ENCODE measurements at regions not wholly inside any gene's neighbourhood (a gene's known extent, or its start where the extent isn't known, plus 50 kb on each side); places are given as distances from the start of the nearest gene placed in this dataset.

- Mint-ChIP-seq H3K36me3 (ENCODE audit: insufficient read depth) (no peaks in the 10 kb centered on the region), H3K4me3 (no peak overlapping the region), H3K4me1 (ENCODE audit: low read depth) (no peaks in the 10 kb centered on the region), H3K9me3 (peaks cover 6% of the 10 kb centered on the region), H3K27me3 (ENCODE audit: low read depth) (peaks cover 3% of the 10 kb centered on the region)
- DNase-seq: no peak
- ATAC-seq: no peak
These were observed 181.0 kb upstream of the TBX3 start for GRCh38 chr12:114864837-114865551.

GRCh38 chr12:114863911-114864310 lies 179.9 kb upstream of the TBX3 start:
- no peak for DNase-seq
- Mint-ChIP-seq H3K36me3 (ENCODE audit: insufficient read depth) (no peaks in the 10 kb centered on the region), H3K9me3 (peaks cover 6% of the 10 kb centered on the region), H3K4me1 (ENCODE audit: low read depth) (no peaks in the 10 kb centered on the region), H3K4me3 (no peak overlapping the region), H3K27me3 (ENCODE audit: low read depth) (peaks cover 3% of the 10 kb centered on the region)
- ATAC-seq: no peak

GRCh38 chr12:114860969-114861368 lies 177.0 kb upstream of the TBX3 start:
- Mint-ChIP-seq H3K4me3 (no peak overlapping the region), H3K4me1 (ENCODE audit: low read depth) (no peaks in the 10 kb centered on the region), H3K27me3 (ENCODE audit: low read depth) (peaks cover 2% of the 10 kb centered on the region), H3K9me3 (peaks cover 6% of the 10 kb centered on the region), H3K36me3 (ENCODE audit: insufficient read depth) (no peaks in the 10 kb centered on the region)
- DNase-seq (no peak), ATAC-seq (no peak)

- H3K9me3 Mint-ChIP-seq: peaks cover 10% of the 10 kb centered on the region
- H3K36me3 Mint-ChIP-seq (ENCODE audit: insufficient read depth): no peaks in the 10 kb centered on the region
- ATAC-seq (no peak), DNase-seq (no peak)
- H3K4me1 Mint-ChIP-seq (ENCODE audit: low read depth): no peaks in the 10 kb centered on the region
- peaks cover 2% of the 10 kb centered on the region for H3K27me3 Mint-ChIP-seq (ENCODE audit: low read depth)
- no peak overlapping the region for H3K4me3 Mint-ChIP-seq
These were observed 174.6 kb upstream of the TBX3 start for GRCh38 chr12:114858388-114859146.

- H3K4me3 Mint-ChIP-seq: no peak overlapping the region
- no peak for DNase-seq
- peaks cover 2% of the 10 kb centered on the region for H3K27me3 Mint-ChIP-seq (ENCODE audit: low read depth)
- peaks cover 4% of the 10 kb centered on the region for H3K9me3 Mint-ChIP-seq
- H3K4me1 Mint-ChIP-seq (ENCODE audit: low read depth): no peaks in the 10 kb centered on the region
- ATAC-seq: no peak
- no peaks in the 10 kb centered on the region for H3K36me3 Mint-ChIP-seq (ENCODE audit: insufficient read depth)
These were observed 171.7 kb upstream of the TBX3 start for GRCh38 chr12:114855678-114856077.

- H3K4me3 Mint-ChIP-seq: no peak overlapping the region
- H3K4me1 Mint-ChIP-seq (ENCODE audit: low read depth): no peaks in the 10 kb centered on the region
- H3K27me3 Mint-ChIP-seq (ENCODE audit: low read depth): peaks cover under 1% of the 10 kb centered on the region
- DNase-seq (no peak), ATAC-seq (no peak)
- H3K36me3 Mint-ChIP-seq (ENCODE audit: insufficient read depth): no peaks in the 10 kb centered on the region
- H3K9me3 Mint-ChIP-seq: peaks cover 4% of the 10 kb centered on the region
These were observed 169.1 kb upstream of the TBX3 start for GRCh38 chr12:114852976-114853529.

- DNase-seq (no peak), ATAC-seq (no peak)
- no peaks in the 10 kb centered on the region for H3K36me3 Mint-ChIP-seq (ENCODE audit: insufficient read depth)
- no peaks in the 10 kb centered on the region for H3K4me1 Mint-ChIP-seq (ENCODE audit: low read depth)
- no peak overlapping the region for H3K4me3 Mint-ChIP-seq
- H3K9me3 Mint-ChIP-seq: peaks cover 8% of the 10 kb centered on the region
- H3K27me3 Mint-ChIP-seq (ENCODE audit: low read depth): no peaks in the 10 kb centered on the region
These were observed 168.0 kb upstream of the TBX3 start for GRCh38 chr12:114851981-114852380.

- no peak for DNase-seq
- Mint-ChIP-seq H3K36me3 (ENCODE audit: insufficient read depth) (no peaks in the 10 kb centered on the region), H3K4me3 (no peak overlapping the region), H3K27me3 (ENCODE audit: low read depth) (no peaks in the 10 kb centered on the region), H3K4me1 (ENCODE audit: low read depth) (no peaks in the 10 kb centered on the region), H3K9me3 (peaks cover 8% of the 10 kb centered on the region)
- ATAC-seq: no peak
These were observed 166.8 kb upstream of the TBX3 start for GRCh38 chr12:114850661-114851275.

GRCh38 chr12:114848666-114849065 lies 164.7 kb upstream of the TBX3 start:
- DNase-seq (no peak), ATAC-seq (no peak)
- no peaks in the 10 kb centered on the region for H3K4me1 Mint-ChIP-seq (ENCODE audit: low read depth)
- no peaks in the 10 kb centered on the region for H3K27me3 Mint-ChIP-seq (ENCODE audit: low read depth)
- H3K9me3 Mint-ChIP-seq: peaks cover 3% of the 10 kb centered on the region
- H3K4me3 Mint-ChIP-seq: no peak overlapping the region
- H3K36me3 Mint-ChIP-seq (ENCODE audit: insufficient read depth): no peaks in the 10 kb centered on the region

- DNase-seq (no peak), ATAC-seq (no peak)
- H3K27me3 Mint-ChIP-seq (ENCODE audit: low read depth): no peaks in the 10 kb centered on the region
- H3K9me3 Mint-ChIP-seq: peaks cover 3% of the 10 kb centered on the region
- no peaks in the 10 kb centered on the region for H3K36me3 Mint-ChIP-seq (ENCODE audit: insufficient read depth)
- no peak overlapping the region for H3K4me3 Mint-ChIP-seq
- no peaks in the 10 kb centered on the region for H3K4me1 Mint-ChIP-seq (ENCODE audit: low read depth)
These were observed 163.6 kb upstream of the TBX3 start for GRCh38 chr12:114847441-114848035.

- Mint-ChIP-seq H3K27me3 (ENCODE audit: low read depth) (no peaks in the 10 kb centered on the region), H3K9me3 (peaks cover 3% of the 10 kb centered on the region)
These were observed 162.8 kb upstream of the TBX3 start for GRCh38 chr12:114846771-114847170.

GRCh38 chr12:114841557-114842251 lies 157.7 kb upstream of the TBX3 start:
- no peak for DNase-seq
- Mint-ChIP-seq H3K4me3 (no peak overlapping the region), H3K4me1 (ENCODE audit: low read depth) (no peaks in the 10 kb centered on the region), H3K27me3 (ENCODE audit: low read depth) (no peaks in the 10 kb centered on the region), H3K9me3 (no peaks in the 10 kb centered on the region), H3K36me3 (ENCODE audit: insufficient read depth) (no peaks in the 10 kb centered on the region)
- no peak for ATAC-seq

More at GRCh38 chr12:114846771-114847170, 162.8 kb upstream of the TBX3 start:
- Mint-ChIP-seq H3K36me3 (ENCODE audit: insufficient read depth) (no peaks in the 10 kb centered on the region), H3K4me3 (no peak overlapping the region), H3K4me1 (ENCODE audit: low read depth) (no peaks in the 10 kb centered on the region)
- ATAC-seq (no peak), DNase-seq (no peak)

- no peak for DNase-seq
- no peak for ATAC-seq
- H3K4me1 Mint-ChIP-seq (ENCODE audit: low read depth): no peaks in the 10 kb centered on the region
- no peaks in the 10 kb centered on the region for H3K36me3 Mint-ChIP-seq (ENCODE audit: insufficient read depth)
- H3K4me3 Mint-ChIP-seq: no peak overlapping the region
- no peaks in the 10 kb centered on the region for H3K9me3 Mint-ChIP-seq
- H3K27me3 Mint-ChIP-seq (ENCODE audit: low read depth): no peaks in the 10 kb centered on the region
These were observed 154.5 kb upstream of the TBX3 start for GRCh38 chr12:114838480-114838879.

- Mint-ChIP-seq H3K4me1 (ENCODE audit: low read depth) (no peaks in the 10 kb centered on the region), H3K27me3 (ENCODE audit: low read depth) (no peaks in the 10 kb centered on the region), H3K36me3 (ENCODE audit: insufficient read depth) (no peaks in the 10 kb centered on the region), H3K9me3 (no peaks in the 10 kb centered on the region), H3K4me3 (no peak overlapping the region)
- DNase-seq (no peak), ATAC-seq (no peak)
These were observed 152.6 kb upstream of the TBX3 start for GRCh38 chr12:114836609-114837008.
